HL-60 (cell line): ENCODE measurements at regions not wholly inside any gene's neighbourhood (a gene's known extent, or its start where the extent isn't known, plus 50 kb on each side); places are given as distances from the start of the nearest gene placed in this dataset.
A peak's percentile ranks its signal among the peaks of the same experiment; 100 is the strongest.
"Not testable (repeated sequence)": the region's sequence is repeated elsewhere in the genome, so short reads cannot be mapped to it uniquely, and the experiment has no call there.

Experiments used
- DNase-seq, 2 experiments: peaks; one replicate each; pipeline ENCODE4 v3.0.0-alpha.2; 2010 to 2020; ENCODE audit warnings: low read depth in 1 of 2, low spot score in 1 of 2
- H3K27ac ChIP-seq: fragments of 250-450 bp; sonication (Bioruptor Pico); replicated peaks from 2 replicates; pipeline ENCODE4 v1.5.1; 2020; ENCODE audit warnings: mild to moderate bottlenecking, moderate library complexity
- H3K27me3 ChIP-seq: fragments of 250-450 bp; sonication (Bioruptor Pico); 2 replicates; pipeline ENCODE4 v1.5.1; 2021; ENCODE audit warnings: mild to moderate bottlenecking, moderate library complexity; ENCODE audit not compliant: insufficient read depth, poor library complexity, severe bottlenecking
- H3K4me3 ChIP-seq: replicated peaks from 2 replicates; pipeline ENCODE4 v1.5.1; 2011; ENCODE audit warnings: mild to moderate bottlenecking, control low read depth, low read length; ENCODE audit not compliant: insufficient read depth
- CTCF ChIP-seq: IDR thresholded peaks from one replicate; pipeline ENCODE4 v1.5.1; 2011; ENCODE audit warnings: low read length, control low read depth, inconsistent platforms; ENCODE audit not compliant: insufficient read depth
- GABPA ChIP-seq: IDR thresholded peaks from 2 replicates; pipeline ENCODE4 v1.6.1; 2012; ENCODE audit warnings: low read depth
- POLR2AphosphoS5 ChIP-seq: IDR thresholded peaks from 2 replicates; pipeline ENCODE4 v1.6.1; 2012; ENCODE audit warnings: low read depth
- REST ChIP-seq: IDR thresholded peaks from 2 replicates; pipeline ENCODE4 v1.6.1; 2012; ENCODE audit warnings: low read depth; ENCODE audit not compliant: insufficient replicate concordance
- SPI1 ChIP-seq: IDR thresholded peaks from 2 replicates; pipeline ENCODE4 v1.6.1; 2012; ENCODE audit warnings: low read depth, mild to moderate bottlenecking, borderline replicate concordance

- Histone ChIP-seq H3K27ac (peak overlapping the region; percentile 34), H3K4me3 (peak overlapping the region; percentile 46), H3K27me3 (no peaks in the 10 kb centered on the region)
- DNase-seq, result peak in 1 of 2 experiments; percentile 55
- TF ChIP-seq POLR2AphosphoS5, result no peak
- TF ChIP-seq CTCF, result no peak
- TF ChIP-seq GABPA, result no peak
Observed at GRCh38 chr6:27667657-27668441, 194.9 kb upstream of the ZNF184 start.

- no peaks in the 10 kb centered on the region for H3K27me3 ChIP-seq
- no peak for TF ChIP-seq CTCF
- no peak for TF ChIP-seq REST
- TF ChIP-seq GABPA, result no peak
- no peak overlapping the region for H3K27ac ChIP-seq
- DNase-seq, result no peak
- H3K4me3 ChIP-seq, result peak overlapping the region; percentile 46; the same call in 1 of the 2 replicates
Observed at GRCh38 chr6:27667016-27667656, 194.2 kb upstream of the ZNF184 start.

GRCh38 chr6:27662769-27663168 lies 189.9 kb upstream of the ZNF184 start:
- TF ChIP-seq POLR2AphosphoS5, result no peak
- TF ChIP-seq GABPA, result no peak
- no peak for TF ChIP-seq CTCF
- no peak for TF ChIP-seq REST
- TF ChIP-seq SPI1, result no peak
- no peaks in the 10 kb centered on the region for H3K27me3 ChIP-seq
- no peak for DNase-seq
- no peak overlapping the region for H3K4me3 ChIP-seq
- H3K27ac ChIP-seq, result no peak overlapping the region

- H3K27me3 ChIP-seq, DNase-seq, H3K27ac ChIP-seq, H3K4me3 ChIP-seq: not testable (repeated sequence)
Observed at GRCh38 chr6:27662212-27662611, 189.3 kb upstream of the ZNF184 start.

- DNase-seq, H3K27me3 ChIP-seq, H3K4me3 ChIP-seq, H3K27ac ChIP-seq: not testable (repeated sequence)
Observed at GRCh38 chr6:27653143-27653825, 180.4 kb upstream of the ZNF184 start.
